ENCODE measurements at regions not wholly inside any gene's neighbourhood (a gene's known extent, or its start where the extent isn't known, plus 50 kb on each side); places are given as distances from the start of the nearest gene placed in this dataset.

GRCh38 chr7:25669281-25669781, 441.0 kb upstream of the NPVF start:
- TF ChIP-seq CTCF (IDR thresholded peaks at IDR 0.05; ENCODE audit: insufficient read depth, low read depth, low read length): no peak
- TF ChIP-seq EZH2 (IDR thresholded peaks at IDR 0.05; ENCODE audit: insufficient read depth, low read length): no peak

All from astrocyte (in vitro differentiated cells and primary cell).